GM23338 (cell line): ENCODE measurements at regions not wholly inside any gene's neighbourhood (a gene's known extent, or its start where the extent isn't known, plus 50 kb on each side); places are given as distances from the start of the nearest gene placed in this dataset.
"Not testable (repeated sequence)": the region's sequence is repeated elsewhere in the genome, so short reads cannot be mapped to it uniquely, and the experiment has no call there.

Experiments
- CREB1 ChIP-seq: fragments of 250-450 bp; sonication (Bioruptor Pico); IDR thresholded peaks from 2 replicates; pipeline ENCODE4 v1.5.0; 2020; ENCODE audit warnings: low read depth, mild to moderate bottlenecking, moderate library complexity
- EZH2 ChIP-seq: fragments of 200-600 bp; sonication (generic); IDR thresholded peaks from one replicate; pipeline ENCODE4 v1.8.0; 2017; ENCODE audit warnings: antibody characterized with exemption, mild to moderate bottlenecking, low read depth; ENCODE audit not compliant: unreplicated experiment
- EZH2phosphoT487 ChIP-seq: fragments of 200-600 bp; sonication (generic); IDR thresholded peaks from one replicate; pipeline ENCODE4 v1.8.1; 2018; ENCODE audit warnings: antibody characterized with exemption; ENCODE audit not compliant: unreplicated experiment
- JUNB ChIP-seq: IDR thresholded peaks from one replicate; pipeline ENCODE4 v1.6.1; 2016; ENCODE audit warnings: antibody characterized with exemption; ENCODE audit not compliant: unreplicated experiment
- POLR2AphosphoS5 ChIP-seq: IDR thresholded peaks from 2 replicates; pipeline ENCODE4 v1.6.1; 2016; ENCODE audit warnings: antibody characterized with exemption, low read depth
- STAT1 ChIP-seq: IDR thresholded peaks from one replicate; pipeline ENCODE4 v1.6.1; 2016; ENCODE audit warnings: antibody characterized with exemption; ENCODE audit not compliant: unreplicated experiment
- ZNF114 ChIP-seq: fragments of 250-450 bp; sonication (Bioruptor Pico); IDR thresholded peaks from 2 replicates; pipeline ENCODE4 v1.5.0; 2020; ENCODE audit warnings: mild to moderate bottlenecking, moderate library complexity
- ZNF331 ChIP-seq: fragments of 250-450 bp; sonication (Bioruptor Pico); IDR thresholded peaks from 2 replicates; pipeline ENCODE4 v1.5.0; 2020; ENCODE audit warnings: low read depth, mild to moderate bottlenecking, moderate library complexity
- TF ChIP-seq, protein P1 (sequence below), 2 experiments: fragments of 200-600 bp in 1 of 2; sonication (generic) in 1 of 2; conservative IDR thresholded peaks; 2 replicates each; pipeline versions ENCODE4 v1.5.1 to v1.6.1; 2016 to 2017; ENCODE audit warnings: antibody characterized with exemption in 2 of 2, low read depth in 2 of 2, mild to moderate bottlenecking in 2 of 2, moderate library complexity in 1 of 2
- TF ChIP-seq, protein P2 (sequence below): IDR thresholded peaks from one replicate; pipeline ENCODE4 v1.6.1; 2018; ENCODE audit warnings: antibody characterized with exemption; ENCODE audit not compliant: unreplicated experiment
- TF ChIP-seq, protein P3 (sequence below): IDR thresholded peaks from 2 replicates; pipeline ENCODE4 v1.6.1; 2016; ENCODE audit warnings: antibody characterized with exemption

DNA sequence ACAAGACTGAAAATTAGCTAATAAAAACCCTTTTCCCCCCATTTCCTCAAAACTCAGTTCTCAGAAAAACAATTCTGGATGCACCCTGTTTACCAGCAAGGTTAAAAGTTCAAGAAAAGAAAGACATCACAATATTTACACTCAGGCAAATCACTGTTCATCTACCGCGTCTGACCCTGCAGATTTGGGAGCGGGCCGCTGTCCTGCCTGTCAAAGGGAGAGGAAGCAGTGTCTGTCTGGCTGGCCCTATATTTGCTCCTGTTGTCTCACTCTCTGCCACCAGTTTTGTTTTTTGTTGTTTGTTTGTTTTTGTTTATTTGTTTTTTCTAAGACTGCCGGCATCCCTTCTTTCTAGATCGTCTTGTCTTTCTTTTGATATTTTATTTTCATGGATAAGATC lies 299.4 kb downstream of the BCL2L11 start:
- not testable (repeated sequence) for TF ChIP-seq JUNB; EZH2phosphoT487; CREB1 (CRISPR knock-in tag); POLR2AphosphoS5; EZH2; ZNF331 (CRISPR knock-in tag); ZNF114 (CRISPR knock-in tag); STAT1
- TF ChIP-seq, protein P1, sequence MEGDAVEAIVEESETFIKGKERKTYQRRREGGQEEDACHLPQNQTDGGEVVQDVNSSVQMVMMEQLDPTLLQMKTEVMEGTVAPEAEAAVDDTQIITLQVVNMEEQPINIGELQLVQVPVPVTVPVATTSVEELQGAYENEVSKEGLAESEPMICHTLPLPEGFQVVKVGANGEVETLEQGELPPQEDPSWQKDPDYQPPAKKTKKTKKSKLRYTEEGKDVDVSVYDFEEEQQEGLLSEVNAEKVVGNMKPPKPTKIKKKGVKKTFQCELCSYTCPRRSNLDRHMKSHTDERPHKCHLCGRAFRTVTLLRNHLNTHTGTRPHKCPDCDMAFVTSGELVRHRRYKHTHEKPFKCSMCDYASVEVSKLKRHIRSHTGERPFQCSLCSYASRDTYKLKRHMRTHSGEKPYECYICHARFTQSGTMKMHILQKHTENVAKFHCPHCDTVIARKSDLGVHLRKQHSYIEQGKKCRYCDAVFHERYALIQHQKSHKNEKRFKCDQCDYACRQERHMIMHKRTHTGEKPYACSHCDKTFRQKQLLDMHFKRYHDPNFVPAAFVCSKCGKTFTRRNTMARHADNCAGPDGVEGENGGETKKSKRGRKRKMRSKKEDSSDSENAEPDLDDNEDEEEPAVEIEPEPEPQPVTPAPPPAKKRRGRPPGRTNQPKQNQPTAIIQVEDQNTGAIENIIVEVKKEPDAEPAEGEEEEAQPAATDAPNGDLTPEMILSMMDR (conservative IDR thresholded peaks at IDR 0.05; ENCODE audit: low read depth in 2 of 2), result not testable (repeated sequence)
- TF ChIP-seq, protein P2, sequence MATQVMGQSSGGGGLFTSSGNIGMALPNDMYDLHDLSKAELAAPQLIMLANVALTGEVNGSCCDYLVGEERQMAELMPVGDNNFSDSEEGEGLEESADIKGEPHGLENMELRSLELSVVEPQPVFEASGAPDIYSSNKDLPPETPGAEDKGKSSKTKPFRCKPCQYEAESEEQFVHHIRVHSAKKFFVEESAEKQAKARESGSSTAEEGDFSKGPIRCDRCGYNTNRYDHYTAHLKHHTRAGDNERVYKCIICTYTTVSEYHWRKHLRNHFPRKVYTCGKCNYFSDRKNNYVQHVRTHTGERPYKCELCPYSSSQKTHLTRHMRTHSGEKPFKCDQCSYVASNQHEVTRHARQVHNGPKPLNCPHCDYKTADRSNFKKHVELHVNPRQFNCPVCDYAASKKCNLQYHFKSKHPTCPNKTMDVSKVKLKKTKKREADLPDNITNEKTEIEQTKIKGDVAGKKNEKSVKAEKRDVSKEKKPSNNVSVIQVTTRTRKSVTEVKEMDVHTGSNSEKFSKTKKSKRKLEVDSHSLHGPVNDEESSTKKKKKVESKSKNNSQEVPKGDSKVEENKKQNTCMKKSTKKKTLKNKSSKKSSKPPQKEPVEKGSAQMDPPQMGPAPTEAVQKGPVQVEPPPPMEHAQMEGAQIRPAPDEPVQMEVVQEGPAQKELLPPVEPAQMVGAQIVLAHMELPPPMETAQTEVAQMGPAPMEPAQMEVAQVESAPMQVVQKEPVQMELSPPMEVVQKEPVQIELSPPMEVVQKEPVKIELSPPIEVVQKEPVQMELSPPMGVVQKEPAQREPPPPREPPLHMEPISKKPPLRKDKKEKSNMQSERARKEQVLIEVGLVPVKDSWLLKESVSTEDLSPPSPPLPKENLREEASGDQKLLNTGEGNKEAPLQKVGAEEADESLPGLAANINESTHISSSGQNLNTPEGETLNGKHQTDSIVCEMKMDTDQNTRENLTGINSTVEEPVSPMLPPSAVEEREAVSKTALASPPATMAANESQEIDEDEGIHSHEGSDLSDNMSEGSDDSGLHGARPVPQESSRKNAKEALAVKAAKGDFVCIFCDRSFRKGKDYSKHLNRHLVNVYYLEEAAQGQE, result not testable (repeated sequence)
- TF ChIP-seq, protein P3, sequence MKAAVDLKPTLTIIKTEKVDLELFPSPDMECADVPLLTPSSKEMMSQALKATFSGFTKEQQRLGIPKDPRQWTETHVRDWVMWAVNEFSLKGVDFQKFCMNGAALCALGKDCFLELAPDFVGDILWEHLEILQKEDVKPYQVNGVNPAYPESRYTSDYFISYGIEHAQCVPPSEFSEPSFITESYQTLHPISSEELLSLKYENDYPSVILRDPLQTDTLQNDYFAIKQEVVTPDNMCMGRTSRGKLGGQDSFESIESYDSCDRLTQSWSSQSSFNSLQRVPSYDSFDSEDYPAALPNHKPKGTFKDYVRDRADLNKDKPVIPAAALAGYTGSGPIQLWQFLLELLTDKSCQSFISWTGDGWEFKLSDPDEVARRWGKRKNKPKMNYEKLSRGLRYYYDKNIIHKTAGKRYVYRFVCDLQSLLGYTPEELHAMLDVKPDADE, result not testable (repeated sequence)
